NCI-H1417 (cell line): ENCODE measurements at regions not wholly inside any gene's neighbourhood (a gene's known extent, or its start where the extent isn't known, plus 50 kb on each side); places are given as distances from the start of the nearest gene placed in this dataset.

Experiments used
- DNase-seq, 3 experiments: peaks; one replicate each; lab custom pipeline; 2025; lab: John Stamatoyannopoulos, UW

GRCh38 chr16:54727696-54728095 is 203.0 kb upstream of the IRX5 start:
- DNase-seq = peak in 2 of 3 experiments; percentile 23 to 83

- no peak for DNase-seq
These were observed 206.2 kb upstream of the IRX5 start for GRCh38 chr16:54724346-54724925.

GRCh38 chr16:54722210-54722676 is 208.4 kb upstream of the IRX5 start:
- no peak for DNase-seq

GRCh38 chr16:54720259-54720658 is 210.4 kb upstream of the IRX5 start:
- no peak for DNase-seq

GRCh38 chr16:54719624-54720023 is 211.0 kb upstream of the IRX5 start:
- DNase-seq = no peak

- DNase-seq = no peak
These were observed 212.3 kb upstream of the IRX5 start for GRCh38 chr16:54718376-54718775.

GRCh38 chr16:54715011-54715410 is 215.7 kb upstream of the IRX5 start:
- no peak for DNase-seq

- no peak for DNase-seq
These were observed 217.8 kb upstream of the IRX5 start for GRCh38 chr16:54712866-54713265.

- DNase-seq = no peak
These were observed 222.9 kb upstream of the IRX5 start for GRCh38 chr16:54707813-54708212.

- no peak for DNase-seq
These were observed 224.3 kb upstream of the IRX5 start for GRCh38 chr16:54706406-54706805.

GRCh38 chr16:54703339-54703738 is 227.3 kb upstream of the IRX5 start:
- no peak for DNase-seq

- no peak for DNase-seq
These were observed 231.0 kb upstream of the IRX5 start for GRCh38 chr16:54699656-54700055.

GRCh38 chr16:54697677-54698076 is 233.0 kb upstream of the IRX5 start:
- no peak for DNase-seq

- DNase-seq = no peak
These were observed 233.7 kb upstream of the IRX5 start for GRCh38 chr16:54696970-54697369.

- DNase-seq = peak in 2 of 3 experiments; percentile 3 to 61
These were observed 234.1 kb upstream of the IRX5 start for GRCh38 chr16:54696522-54696921.

- DNase-seq = no peak
These were observed 236.0 kb upstream of the IRX5 start for GRCh38 chr16:54694651-54695050.

- no peak for DNase-seq
These were observed 236.8 kb upstream of the IRX5 start for GRCh38 chr16:54693864-54694263.

GRCh38 chr16:54690710-54691109 is 240.0 kb upstream of the IRX5 start:
- DNase-seq = no peak

GRCh38 chr16:54690306-54690705 is 240.4 kb upstream of the IRX5 start:
- DNase-seq = no peak

GRCh38 chr16:54689072-54689865 is 241.4 kb upstream of the IRX5 start:
- DNase-seq = no peak

GRCh38 chr16:54688339-54688738 is 242.3 kb upstream of the IRX5 start:
- DNase-seq = no peak

GRCh38 chr16:54687043-54687899 is 243.4 kb upstream of the IRX5 start:
- DNase-seq = peak in 2 of 3 experiments; percentile 13 to 61

- no peak for DNase-seq
These were observed 245.0 kb upstream of the IRX5 start for GRCh38 chr16:54685682-54686081.
